WI38 (cell line): ENCODE measurements at regions not wholly inside any gene's neighbourhood (a gene's known extent, or its start where the extent isn't known, plus 50 kb on each side); places are given as distances from the start of the nearest gene placed in this dataset.

ENCODE experiments used
- H3K4me3 ChIP-seq: 2 replicates; pipeline ENCODE4 v1.5.1; 2011; ENCODE audit warnings: low read depth, mild to moderate bottlenecking, control low read depth, low read length
- TF ChIP-seq, protein P1 (sequence below): IDR thresholded peaks from 2 replicates; pipeline ENCODE4 v1.5.1; 2012; ENCODE audit warnings: low read depth, mild to moderate bottlenecking, control low read depth, low read length

DNA sequence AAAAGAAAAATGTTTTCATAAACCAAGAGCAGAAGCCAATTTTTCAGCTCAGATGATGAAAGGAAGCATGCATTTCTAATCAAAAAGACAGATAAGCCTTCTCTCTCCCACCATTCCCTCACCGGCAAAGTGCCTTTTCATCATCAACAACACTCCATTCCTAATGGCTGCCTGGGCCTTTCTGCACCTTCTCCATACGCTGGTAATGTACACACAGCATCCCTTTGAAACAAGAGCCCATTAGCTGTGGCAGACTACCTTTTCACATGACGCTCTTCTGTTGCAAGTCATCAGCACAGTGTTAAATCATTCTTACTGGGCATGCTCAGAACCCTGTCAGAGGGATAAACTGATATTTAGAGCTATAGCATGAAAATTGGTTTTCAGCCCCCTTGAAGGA lies 408.9 kb downstream of the MEIS1 start:
- H3K4me3 ChIP-seq: no peak overlapping the region
- TF ChIP-seq, protein P1, sequence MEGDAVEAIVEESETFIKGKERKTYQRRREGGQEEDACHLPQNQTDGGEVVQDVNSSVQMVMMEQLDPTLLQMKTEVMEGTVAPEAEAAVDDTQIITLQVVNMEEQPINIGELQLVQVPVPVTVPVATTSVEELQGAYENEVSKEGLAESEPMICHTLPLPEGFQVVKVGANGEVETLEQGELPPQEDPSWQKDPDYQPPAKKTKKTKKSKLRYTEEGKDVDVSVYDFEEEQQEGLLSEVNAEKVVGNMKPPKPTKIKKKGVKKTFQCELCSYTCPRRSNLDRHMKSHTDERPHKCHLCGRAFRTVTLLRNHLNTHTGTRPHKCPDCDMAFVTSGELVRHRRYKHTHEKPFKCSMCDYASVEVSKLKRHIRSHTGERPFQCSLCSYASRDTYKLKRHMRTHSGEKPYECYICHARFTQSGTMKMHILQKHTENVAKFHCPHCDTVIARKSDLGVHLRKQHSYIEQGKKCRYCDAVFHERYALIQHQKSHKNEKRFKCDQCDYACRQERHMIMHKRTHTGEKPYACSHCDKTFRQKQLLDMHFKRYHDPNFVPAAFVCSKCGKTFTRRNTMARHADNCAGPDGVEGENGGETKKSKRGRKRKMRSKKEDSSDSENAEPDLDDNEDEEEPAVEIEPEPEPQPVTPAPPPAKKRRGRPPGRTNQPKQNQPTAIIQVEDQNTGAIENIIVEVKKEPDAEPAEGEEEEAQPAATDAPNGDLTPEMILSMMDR: no peak

DNA sequence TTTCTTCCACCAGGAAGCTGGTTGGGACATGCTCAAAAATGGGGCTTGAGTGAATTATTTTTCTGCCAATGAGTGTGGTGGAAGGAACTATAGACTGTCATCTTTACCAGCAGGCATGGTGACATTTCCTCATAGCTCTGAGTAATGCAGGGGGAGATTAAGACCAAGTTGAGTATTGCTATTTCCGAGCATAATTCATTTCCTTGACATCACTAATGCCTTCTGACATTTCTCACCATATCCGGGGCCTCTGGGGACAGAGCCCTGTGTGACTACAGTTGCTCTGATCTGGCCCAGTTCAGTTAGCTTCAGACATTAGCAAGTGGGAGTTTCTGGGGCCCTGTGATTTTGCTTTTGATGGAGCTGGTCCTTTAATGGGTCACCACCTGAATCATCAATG lies 410.4 kb downstream of the MEIS1 start:
- TF ChIP-seq, protein P1: no peak
- H3K4me3 ChIP-seq: no peak overlapping the region

DNA sequence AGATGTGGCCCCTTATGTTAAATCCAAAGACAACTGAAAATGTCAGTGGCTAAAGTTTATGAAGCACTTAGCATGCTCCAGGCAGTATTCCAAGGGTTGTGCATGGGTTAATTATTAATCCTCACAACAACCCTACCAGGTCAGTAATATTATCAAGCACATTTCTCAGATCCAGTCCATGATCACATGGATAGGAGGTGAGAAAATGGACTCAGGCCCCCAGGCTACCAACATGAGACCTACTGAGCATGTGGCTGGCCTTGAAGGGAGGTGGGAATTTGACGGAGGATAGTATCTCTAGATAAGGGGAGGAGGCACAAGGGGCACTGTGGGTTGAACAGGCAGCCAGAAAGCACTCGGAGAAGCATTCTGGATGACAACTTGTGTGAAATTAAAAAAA lies 412.0 kb downstream of the MEIS1 start:
- TF ChIP-seq, protein P1: no peak
- no peak overlapping the region for H3K4me3 ChIP-seq

DNA sequence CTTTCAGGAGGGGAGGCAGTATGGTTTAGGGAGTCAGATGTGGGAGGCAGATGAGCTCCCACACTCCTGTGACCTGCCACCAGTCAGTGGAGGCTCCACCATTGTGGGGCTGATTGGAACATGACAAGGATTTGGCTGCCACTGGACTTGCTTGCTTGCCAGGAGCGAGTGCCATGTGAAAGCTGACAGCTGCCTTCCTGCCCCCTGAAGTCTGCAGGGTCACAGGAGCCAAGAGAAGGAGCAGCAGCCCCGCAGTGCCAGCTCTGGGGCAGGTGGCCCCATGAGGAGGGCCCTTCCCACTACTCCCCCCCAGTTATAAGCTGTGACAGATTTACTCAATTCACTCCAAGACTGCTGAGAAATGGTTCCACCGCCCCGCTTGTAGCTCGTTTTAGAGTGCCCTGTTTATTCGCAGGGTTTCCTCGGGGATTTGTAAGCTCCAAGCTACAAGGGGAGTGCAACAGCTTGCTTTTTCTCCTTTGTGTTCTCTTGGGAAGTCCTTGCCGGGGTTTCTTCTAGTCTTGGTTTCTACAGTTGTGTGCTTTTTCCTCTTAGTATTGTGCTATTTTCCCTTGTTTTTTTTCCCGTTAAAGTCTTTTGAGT lies 414.3 kb downstream of the MEIS1 start:
- TF ChIP-seq, protein P1: no peak
- no peak overlapping the region for H3K4me3 ChIP-seq

DNA sequence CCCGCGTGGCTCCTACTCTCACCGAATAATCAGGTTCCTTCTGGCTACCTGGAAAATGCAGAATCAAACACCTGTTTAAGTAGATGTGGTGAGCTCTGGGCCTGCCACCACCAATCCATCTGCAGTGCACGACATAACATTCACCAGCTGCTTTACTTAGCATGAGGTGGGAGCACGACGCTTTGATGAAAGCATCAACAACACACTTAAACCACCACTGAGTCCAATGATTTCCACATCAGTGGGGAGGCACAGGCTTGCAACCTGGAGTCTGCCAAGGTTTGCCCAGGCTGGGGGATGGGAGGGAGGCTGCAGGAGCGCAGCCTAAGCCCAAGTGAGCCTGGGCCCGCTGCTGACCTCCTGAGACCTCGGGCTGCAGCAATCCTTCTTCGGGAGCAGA lies 415.5 kb downstream of the MEIS1 start:
- no peak overlapping the region for H3K4me3 ChIP-seq
- TF ChIP-seq, protein P1: no peak

DNA sequence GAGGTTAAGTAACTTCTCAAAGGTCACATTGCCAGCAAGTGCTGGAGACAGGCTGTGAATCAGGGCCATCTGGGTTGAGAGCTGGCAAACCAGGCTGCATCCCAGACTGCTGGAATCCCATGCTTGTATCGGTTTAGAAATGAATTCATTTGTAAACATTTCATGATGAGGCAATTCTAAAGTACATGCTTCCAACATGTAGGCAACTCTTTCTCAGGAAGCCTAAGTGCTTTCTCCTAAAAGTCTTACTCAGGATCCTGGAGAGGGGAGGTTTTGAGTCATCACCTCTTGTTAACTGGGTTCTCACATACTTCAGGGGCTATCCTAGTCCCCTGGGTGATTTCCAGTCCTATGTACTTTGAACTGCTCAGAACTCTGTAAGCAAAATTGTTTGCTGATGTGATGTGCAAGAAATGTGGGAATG lies 416.5 kb downstream of the MEIS1 start:
- no peak overlapping the region for H3K4me3 ChIP-seq
- TF ChIP-seq, protein P1: no peak

DNA sequence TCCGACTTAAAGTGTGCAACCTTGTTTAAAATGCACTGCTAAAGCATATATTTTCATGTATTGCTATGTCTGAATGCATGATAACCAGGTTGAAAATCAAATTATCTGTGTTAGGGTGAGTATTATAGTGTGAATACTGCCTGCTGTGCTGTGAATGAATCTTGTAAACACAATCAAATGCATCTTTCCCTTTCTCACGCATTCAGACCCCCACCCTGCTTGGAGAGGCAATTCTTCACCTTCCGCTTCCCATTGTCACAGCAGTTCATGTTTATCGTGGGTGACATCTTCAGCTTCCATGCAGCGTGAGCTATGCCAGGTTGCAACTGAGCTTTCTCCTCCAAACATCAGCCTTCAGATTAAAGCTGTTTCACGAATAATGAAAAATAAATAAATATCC lies 418.0 kb downstream of the MEIS1 start:
- TF ChIP-seq, protein P1: no peak
- no peak overlapping the region for H3K4me3 ChIP-seq
